DND-41 (cell line): ENCODE measurements at regions not wholly inside any gene's neighbourhood (a gene's known extent, or its start where the extent isn't known, plus 50 kb on each side); places are given as distances from the start of the nearest gene placed in this dataset.
"Not testable (repeated sequence)": the region's sequence is repeated elsewhere in the genome, so short reads cannot be mapped to it uniquely, and the experiment has no call there.

Source experiments
- ATAC-seq: fragments of 200-7000 bp; cut with Tn5 transposase; 3 replicates; pipeline ENCODE4 v1.9.1; 2021; ENCODE audit warnings: low read depth; ENCODE audit not compliant: insufficient read depth
- DNase-seq: peaks from one replicate; pipeline ENCODE4 v3.0.0-alpha.2; 2020
- H2AFZ ChIP-seq: 2 replicates; pipeline ENCODE4 v1.6.0; 2012; ENCODE audit warnings: low read depth, low read length
- H3K27ac ChIP-seq: 2 replicates; pipeline ENCODE4 v1.5.1; 2012; ENCODE audit warnings: low read length, inconsistent platforms
- H3K27me3 ChIP-seq: fragments of 200-600 bp; sonication (generic); 2 replicates; pipeline ENCODE4 v1.6.0; 2012; ENCODE audit warnings: low read length, mild to moderate bottlenecking, inconsistent platforms; ENCODE audit not compliant: insufficient read depth, poor library complexity
- H3K36me3 ChIP-seq: 2 replicates; pipeline ENCODE4 v1.5.1; 2012; ENCODE audit warnings: low read length, inconsistent platforms; ENCODE audit not compliant: insufficient read depth
- H3K4me1 ChIP-seq: 2 replicates; pipeline ENCODE4 v1.5.1; 2012; ENCODE audit warnings: mild to moderate bottlenecking, low read length; ENCODE audit not compliant: insufficient read depth
- H3K4me2 ChIP-seq: 2 replicates; pipeline ENCODE4 v1.6.0; 2012; ENCODE audit warnings: mild to moderate bottlenecking, moderate library complexity, low read length, inconsistent platforms; ENCODE audit not compliant: insufficient read depth
- H3K4me3 ChIP-seq, 2 experiments: fragments of 200-600 bp in 1 of 2; shearing (Covaris generic) in 1 of 2; 2 replicates each; pipeline ENCODE4 v1.5.1; 2012 to 2016; ENCODE audit warnings: inconsistent platforms in 2 of 2, low read length in 2 of 2, mild to moderate bottlenecking in 2 of 2, low read depth in 1 of 2, moderate library complexity in 1 of 2
- H3K79me2 ChIP-seq: 2 replicates; pipeline ENCODE4 v1.6.0; 2012; ENCODE audit warnings: low read length, inconsistent platforms; ENCODE audit not compliant: insufficient read depth
- H3K9ac ChIP-seq: 2 replicates; pipeline ENCODE4 v1.6.0; 2012; ENCODE audit warnings: low read depth, mild to moderate bottlenecking, inconsistent platforms, low read length, moderate library complexity
- H3K9me3 ChIP-seq: 2 replicates; pipeline ENCODE4 v1.5.1; 2012; ENCODE audit warnings: low read length, moderate library complexity, mild to moderate bottlenecking, inconsistent platforms; ENCODE audit not compliant: insufficient read depth, severe bottlenecking
- H4K20me1 ChIP-seq: 2 replicates; pipeline ENCODE4 v1.6.0; 2012; ENCODE audit warnings: low read length; ENCODE audit not compliant: insufficient read depth
- CTCF ChIP-seq: IDR thresholded peaks from 2 replicates; pipeline ENCODE4 v1.5.1; 2012; ENCODE audit warnings: borderline replicate concordance, low read length, moderate library complexity, mild to moderate bottlenecking; ENCODE audit not compliant: poor library complexity, severe bottlenecking; ENCODE audit errors: extremely low read depth
- EZH2 ChIP-seq: IDR thresholded peaks from 3 replicates; pipeline ENCODE4 v1.6.1; 2012; ENCODE audit warnings: borderline replicate concordance, low read depth, mild to moderate bottlenecking, moderate library complexity, low read length, inconsistent platforms; ENCODE audit not compliant: severe bottlenecking

GRCh38 chr10:37534166-37534565, 323.2 kb downstream of the ZNF248 start:
- TF ChIP-seq CTCF (no peak), EZH2 (no peak)
- Histone ChIP-seq H3K4me3 (no peak overlapping the region), H3K9me3 (no peaks in the 10 kb centered on the region)

GRCh38 chr10:37525410-37525809, 332.0 kb downstream of the ZNF248 start:
- H3K9ac ChIP-seq, H3K4me3 ChIP-seq, H3K36me3 ChIP-seq, H3K27ac ChIP-seq, H3K27me3 ChIP-seq, H2AFZ ChIP-seq, H3K4me1 ChIP-seq, H4K20me1 ChIP-seq, H3K79me2 ChIP-seq, ATAC-seq, H3K4me2 ChIP-seq, DNase-seq, H3K9me3 ChIP-seq: not testable (repeated sequence)

More at GRCh38 chr10:37534166-37534565, 323.2 kb downstream of the ZNF248 start:
- Histone ChIP-seq H2AFZ (no peak overlapping the region), H3K27ac (no peak overlapping the region), H3K4me2 (no peak overlapping the region), H3K36me3 (no peaks in the 10 kb centered on the region), H3K79me2 (no peaks in the 10 kb centered on the region), H3K4me1 (no peaks in the 10 kb centered on the region), H4K20me1 (no peaks in the 10 kb centered on the region), H3K27me3 (no peaks in the 10 kb centered on the region), H3K9ac (no peak overlapping the region)
- DNase-seq (no peak), ATAC-seq (no peak)

GRCh38 chr10:37520488-37520887, 336.9 kb downstream of the ZNF248 start:
- Histone ChIP-seq H3K9ac (no peak overlapping the region), H2AFZ (no peak overlapping the region), H3K9me3 (no peaks in the 10 kb centered on the region), H3K4me3 (no peak overlapping the region), H3K4me2 (no peak overlapping the region), H3K79me2 (no peaks in the 10 kb centered on the region), H3K4me1 (no peaks in the 10 kb centered on the region), H4K20me1 (no peaks in the 10 kb centered on the region), H3K36me3 (no peaks in the 10 kb centered on the region), H3K27ac (no peak overlapping the region), H3K27me3 (no peaks in the 10 kb centered on the region)
- DNase-seq: no peak
- no peak for TF ChIP-seq EZH2
- no peak for TF ChIP-seq CTCF
- no peak for ATAC-seq

GRCh38 chr10:37510520-37510919, 346.9 kb downstream of the ZNF248 start:
- peaks cover 10% of the 10 kb centered on the region for H3K9me3 ChIP-seq
- H3K27ac ChIP-seq, H3K9ac ChIP-seq, DNase-seq, ATAC-seq, H4K20me1 ChIP-seq, H3K27me3 ChIP-seq, H2AFZ ChIP-seq, H3K4me1 ChIP-seq, H3K36me3 ChIP-seq, H3K4me2 ChIP-seq, H3K79me2 ChIP-seq, H3K4me3 ChIP-seq: not testable (repeated sequence)

GRCh38 chr10:37496061-37496460, 361.3 kb downstream of the ZNF248 start:
- H3K79me2 ChIP-seq: no peaks in the 10 kb centered on the region
- TF ChIP-seq EZH2 (no peak), CTCF (no peak)

More at GRCh38 chr10:37496061-37496460, 361.3 kb downstream of the ZNF248 start:
- Histone ChIP-seq H3K27me3 (no peaks in the 10 kb centered on the region), H3K9ac (no peak overlapping the region), H3K9me3 (no peaks in the 10 kb centered on the region), H3K4me2 (no peak overlapping the region), H3K4me1 (no peaks in the 10 kb centered on the region), H3K27ac (no peak overlapping the region), H3K36me3 (no peaks in the 10 kb centered on the region), H2AFZ (no peak overlapping the region), H4K20me1 (no peaks in the 10 kb centered on the region), H3K4me3 (no peak overlapping the region)
- no peak for DNase-seq
- ATAC-seq: no peak
